Transverse colon (tissue), 4 donors: ENCODE measurements at regions not wholly inside any gene's neighbourhood (a gene's known extent, or its start where the extent isn't known, plus 50 kb on each side); places are given as distances from the start of the nearest gene placed in this dataset.

Experiments used
- CTCF ChIP-seq, 5 experiments: fragments of 200-600 bp in 3 of 5; fragments of 450-650 bp in 2 of 5; sonication (generic) in 3 of 5; IDR thresholded peaks; 1 replicate in 2 of 5; 2 replicates in 3 of 5; pipeline ENCODE4 v1.5.1; 2016 to 2017; ENCODE audit warnings: antibody characterized with exemption in 5 of 5, inconsistent platforms in 3 of 5, mild to moderate bottlenecking in 2 of 5, moderate library complexity in 1 of 5
- EP300 ChIP-seq: sonication (generic); formaldehyde crosslinking; IDR thresholded peaks from one replicate; pipeline ENCODE4 v1.6.1; 2017; ENCODE audit warnings: antibody characterized with exemption, low read depth
- POLR2A ChIP-seq: fragments of 450-650 bp; IDR thresholded peaks from one replicate; pipeline ENCODE4 v1.6.1; 2016; ENCODE audit warnings: antibody characterized with exemption, mild to moderate bottlenecking, moderate library complexity
- POLR2AphosphoS5 ChIP-seq, 3 donors: sonication (generic); formaldehyde crosslinking; IDR thresholded peaks; one replicate each; pipeline ENCODE4 v1.6.1; 2016; ENCODE audit warnings: antibody characterized with exemption in 3 of 3

GRCh38 chr2:128603411-128603924, 284.8 kb upstream of the HS6ST1 start:
- no peak for TF ChIP-seq POLR2A
- no peak for TF ChIP-seq CTCF (IDR thresholded peaks at IDR 0.05)
- no peak for TF ChIP-seq POLR2AphosphoS5 (IDR thresholded peaks at IDR 0.05)
- TF ChIP-seq EP300: no peak
